ENCODE measurements at regions not wholly inside any gene's neighbourhood (a gene's known extent, or its start where the extent isn't known, plus 50 kb on each side); places are given as distances from the start of the nearest gene placed in this dataset.

GRCh38 chr6:4314201-4314707, 178.9 kb upstream of the ECI2 start:
- peaks cover 25% of the 10 kb centered on the region for H3K9me3 ChIP-seq
- intact Hi-C loops (cut with DNase I), result no loop called here
- H3K27ac ChIP-seq, result no peak overlapping the region
- no peaks in the 10 kb centered on the region for H3K27me3 ChIP-seq (ENCODE audit: low read depth)
- no peaks in the 10 kb centered on the region for H3K36me3 ChIP-seq
- no peak for TF ChIP-seq CTCF (IDR thresholded peaks at IDR 0.05)
- peaks cover 24% of the 10 kb centered on the region for H3K4me1 ChIP-seq
- no peak for ATAC-seq
- H3K4me3 ChIP-seq, result no peak overlapping the region
- DNase-seq, result no peak

- intact Hi-C loops (cut with DNase I), result no loop called here
- Histone ChIP-seq H3K36me3 (no peaks in the 10 kb centered on the region), H3K4me3 (no peak overlapping the region), H3K27ac (no peak overlapping the region), H3K4me1 (peaks cover 21% of the 10 kb centered on the region), H3K27me3 (ENCODE audit: low read depth) (no peaks in the 10 kb centered on the region), H3K9me3 (peaks cover 25% of the 10 kb centered on the region)
- no peak for DNase-seq
- TF ChIP-seq CTCF (IDR thresholded peaks at IDR 0.05), result peak; percentile 39
- peak; percentile 60 to 68 for ATAC-seq
Measured at GRCh38 chr6:4313044-4313686, 177.8 kb upstream of the ECI2 start.

- H3K4me1 ChIP-seq, result peaks cover 12% of the 10 kb centered on the region
- ATAC-seq (no peak), DNase-seq (no peak)
- H3K9me3 ChIP-seq, result peaks cover 25% of the 10 kb centered on the region
- H3K4me3 ChIP-seq, result no peak overlapping the region
- no peak for TF ChIP-seq CTCF (IDR thresholded peaks at IDR 0.05)
- intact Hi-C loops (cut with DNase I), result no loop called here
- H3K36me3 ChIP-seq, result no peaks in the 10 kb centered on the region
- no peaks in the 10 kb centered on the region for H3K27me3 ChIP-seq (ENCODE audit: low read depth)
- no peak overlapping the region for H3K27ac ChIP-seq
Measured at GRCh38 chr6:4311976-4312860, 176.8 kb upstream of the ECI2 start.

GRCh38 chr6:4309540-4309939, 174.2 kb upstream of the ECI2 start:
- H3K36me3 ChIP-seq, result no peaks in the 10 kb centered on the region
- H3K27ac ChIP-seq, result no peak overlapping the region
- no peak for TF ChIP-seq CTCF (IDR thresholded peaks at IDR 0.05)
- peaks cover 4% of the 10 kb centered on the region for H3K4me1 ChIP-seq
- peaks cover 25% of the 10 kb centered on the region for H3K9me3 ChIP-seq
- no peak overlapping the region for H3K4me3 ChIP-seq
- DNase-seq (no peak), ATAC-seq (no peak)
- H3K27me3 ChIP-seq (ENCODE audit: low read depth), result no peaks in the 10 kb centered on the region
- intact Hi-C loops (cut with DNase I), result no loop called here

- Histone ChIP-seq H3K27ac (no peak overlapping the region), H3K9me3 (peaks cover 25% of the 10 kb centered on the region), H3K27me3 (ENCODE audit: low read depth) (no peaks in the 10 kb centered on the region), H3K4me3 (no peak overlapping the region), H3K36me3 (no peaks in the 10 kb centered on the region), H3K4me1 (peaks cover 3% of the 10 kb centered on the region)
- TF ChIP-seq CTCF (IDR thresholded peaks at IDR 0.05), result no peak
- intact Hi-C loops (cut with DNase I), result no loop called here
- ATAC-seq (no peak), DNase-seq (no peak)
Measured at GRCh38 chr6:4308364-4308763, 173.0 kb upstream of the ECI2 start.
